CD14-positive monocyte (primary cell): ENCODE measurements at regions not wholly inside any gene's neighbourhood (a gene's known extent, or its start where the extent isn't known, plus 50 kb on each side); places are given as distances from the start of the nearest gene placed in this dataset.

Experiments used
- DNase-seq, 3 donors: peaks; one replicate each; pipeline ENCODE4 v3.0.0-alpha.2; 2011 to 2022
- H2AFZ ChIP-seq: 2 replicates; pipeline ENCODE4 v1.6.0; 2012; ENCODE audit warnings: mild to moderate bottlenecking, low read depth, low read length, inconsistent platforms; ENCODE audit not compliant: insufficient read depth, poor library complexity, severe bottlenecking
- H3K27ac ChIP-seq, 2 donors: 1 replicate in 1 of 2; 2 replicates in 1 of 2; pipeline ENCODE4 v1.5.1; 2012 to 2013; ENCODE audit warnings: low read length in 2 of 2, control low read depth in 1 of 2, inconsistent platforms in 1 of 2, low read depth in 1 of 2, mild to moderate bottlenecking in 1 of 2
- H3K27me3 ChIP-seq, 2 donors: one replicate each; pipeline versions ENCODE4 v1.6.0 to v1.6.1; 2011 to 2013; ENCODE audit warnings: low read length in 2 of 2; ENCODE audit not compliant: control insufficient read depth in 2 of 2, insufficient read depth in 2 of 2
- H3K36me3 ChIP-seq, 2 donors: replicated peaks in 1 of 2; 1 replicate in 1 of 2; 2 replicates in 1 of 2; pipeline versions ENCODE4 v1.5.1 to v1.6.1; 2012 to 2013; ENCODE audit warnings: low read length in 2 of 2, control low read depth in 1 of 2, inconsistent platforms in 1 of 2, mild to moderate bottlenecking in 1 of 2; ENCODE audit not compliant: insufficient read depth in 2 of 2, control insufficient read depth in 1 of 2
- H3K4me1 ChIP-seq, 2 donors: 1 replicate in 1 of 2; 2 replicates in 1 of 2; pipeline versions ENCODE4 v1.5.1 to v1.6.1; 2012 to 2013; ENCODE audit warnings: low read length in 2 of 2, control low read depth in 1 of 2, inconsistent platforms in 1 of 2, mild to moderate bottlenecking in 1 of 2, moderate library complexity in 1 of 2; ENCODE audit not compliant: insufficient read depth in 2 of 2, control insufficient read depth in 1 of 2
- H3K4me2 ChIP-seq: replicated peaks from 2 replicates; pipeline ENCODE3; 2012; ENCODE audit warnings: low read length, moderate library complexity, mild to moderate bottlenecking; ENCODE audit not compliant: poor library complexity, severe bottlenecking; ENCODE audit errors: extremely low read depth
- H3K4me3 ChIP-seq, 3 experiments: fragments of 200-600 bp in 1 of 3; sonication (generic) in 1 of 3; replicated peaks in 1 of 3; 1 replicate in 2 of 3; 2 replicates in 1 of 3; pipeline ENCODE4 v1.5.1; 2011 to 2013; ENCODE audit warnings: low read length in 3 of 3, mild to moderate bottlenecking in 3 of 3, control low read depth in 2 of 3, low read depth in 2 of 3, inconsistent platforms in 1 of 3, moderate library complexity in 1 of 3
- H3K79me2 ChIP-seq: 2 replicates; pipeline ENCODE4 v1.6.0; 2012; ENCODE audit warnings: mild to moderate bottlenecking, control low read depth, inconsistent platforms, low read length, moderate library complexity; ENCODE audit not compliant: insufficient read depth
- H3K9ac ChIP-seq: 2 replicates; pipeline ENCODE4 v1.6.0; 2017; ENCODE audit warnings: low read length, mild to moderate bottlenecking; ENCODE audit not compliant: insufficient read depth, poor library complexity, severe bottlenecking
- H3K9me3 ChIP-seq, 2 donors: replicated peaks in 1 of 2; 1 replicate in 1 of 2; 2 replicates in 1 of 2; pipeline versions ENCODE4 v1.5.1 to v1.6.1; 2012 to 2013; ENCODE audit warnings: low read length in 2 of 2, control low read depth in 1 of 2; ENCODE audit not compliant: control insufficient read depth in 1 of 2, insufficient read depth in 1 of 2
- H4K20me1 ChIP-seq: 2 replicates; pipeline ENCODE4 v1.6.0; 2012; ENCODE audit warnings: mild to moderate bottlenecking, low read length, control low read depth, moderate library complexity; ENCODE audit not compliant: insufficient read depth
- H3K27ac Mint-ChIP-seq, 7 donors: one replicate each; pipeline ENCODE4 v1.8.0; 2020; ENCODE audit warnings: mild to moderate bottlenecking in 7 of 7, mixed read lengths in 7 of 7, moderate library complexity in 6 of 7, inconsistent platforms in 2 of 7
- H3K27me3 Mint-ChIP-seq, 3 donors: one replicate each; pipeline ENCODE4 v1.8.0; 2021 to 2022; ENCODE audit warnings: low read depth in 3 of 3, mild to moderate bottlenecking in 3 of 3, mixed read lengths in 3 of 3, moderate library complexity in 3 of 3, inconsistent platforms in 1 of 3
- H3K36me3 Mint-ChIP-seq, 2 donors: one replicate each; pipeline ENCODE4 v1.8.0; 2020; ENCODE audit warnings: mixed read lengths in 2 of 2, inconsistent platforms in 1 of 2, mild to moderate bottlenecking in 1 of 2
- H3K4me1 Mint-ChIP-seq: one replicate; pipeline ENCODE4 v1.8.0; 2020; ENCODE audit warnings: mild to moderate bottlenecking, mixed read lengths
- H3K4me3 Mint-ChIP-seq, 2 donors: one replicate each; pipeline ENCODE4 v1.8.0; 2020; ENCODE audit warnings: mild to moderate bottlenecking in 2 of 2, mixed read lengths in 2 of 2, moderate library complexity in 1 of 2
- H3K9me3 Mint-ChIP-seq, 7 donors: one replicate each; pipeline ENCODE4 v1.8.0; 2020 to 2022; ENCODE audit warnings: mixed read lengths in 7 of 7, mild to moderate bottlenecking in 6 of 7, moderate library complexity in 6 of 7, inconsistent platforms in 2 of 7
- WGBS: methylation state at CpG from one replicate; pipeline ENCODE4 v1.1.5; 2013; ENCODE audit warnings: missing lambda C conversion rate; ENCODE audit not compliant: insufficient coverage; 5-methylcytosine and 5-hydroxymethylcytosine counted together
- intact Hi-C, 2 donors: fragments of 100-400 bp; cut with micrococcal nuclease; formaldehyde crosslinking; loops; one replicate each; pipeline versions ENCODE4 v1.15.0 to v1.15.1; 2023
- TF ChIP-seq, protein P1 (sequence below): fragments of 200-600 bp; IDR thresholded peaks from one replicate; pipeline ENCODE4 v1.8.0; 2022; ENCODE audit warnings: antibody characterized with exemption, mild to moderate bottlenecking

DNA sequence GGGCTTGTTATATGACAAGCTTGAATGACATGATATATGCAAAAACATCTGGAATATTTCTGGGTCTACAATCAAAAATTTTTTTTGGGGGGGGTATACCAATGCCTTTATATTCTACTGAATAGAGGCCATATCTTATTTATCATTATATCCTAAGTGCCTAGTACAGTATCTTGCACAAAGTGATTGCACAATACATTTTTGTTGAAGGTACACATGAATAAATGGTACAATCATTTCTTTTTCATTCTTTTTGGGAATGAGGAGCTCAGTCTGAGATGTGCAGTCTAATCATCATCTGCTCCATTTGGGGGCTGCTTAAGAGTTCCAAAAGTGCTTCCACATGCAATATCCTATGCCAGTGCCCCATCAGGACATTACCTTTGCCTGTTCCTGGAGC, 214.6 kb downstream of the KIF20B start:
- Histone ChIP-seq H3K27me3 (no peaks in the 10 kb centered on the region), H3K36me3 (no peaks in the 10 kb centered on the region), H3K4me3 (no peak overlapping the region), H3K4me2 (no peak overlapping the region), H4K20me1 (no peaks in the 10 kb centered on the region), H3K9me3 (no peaks in the 10 kb centered on the region), H3K9ac (no peak overlapping the region), H3K4me1 (peaks cover 35 to 36% of the 10 kb centered on the region in 2 donors), H3K27ac (no peak overlapping the region), H3K79me2 (no peaks in the 10 kb centered on the region), H2AFZ (no peak overlapping the region)
- TF ChIP-seq, protein P1, sequence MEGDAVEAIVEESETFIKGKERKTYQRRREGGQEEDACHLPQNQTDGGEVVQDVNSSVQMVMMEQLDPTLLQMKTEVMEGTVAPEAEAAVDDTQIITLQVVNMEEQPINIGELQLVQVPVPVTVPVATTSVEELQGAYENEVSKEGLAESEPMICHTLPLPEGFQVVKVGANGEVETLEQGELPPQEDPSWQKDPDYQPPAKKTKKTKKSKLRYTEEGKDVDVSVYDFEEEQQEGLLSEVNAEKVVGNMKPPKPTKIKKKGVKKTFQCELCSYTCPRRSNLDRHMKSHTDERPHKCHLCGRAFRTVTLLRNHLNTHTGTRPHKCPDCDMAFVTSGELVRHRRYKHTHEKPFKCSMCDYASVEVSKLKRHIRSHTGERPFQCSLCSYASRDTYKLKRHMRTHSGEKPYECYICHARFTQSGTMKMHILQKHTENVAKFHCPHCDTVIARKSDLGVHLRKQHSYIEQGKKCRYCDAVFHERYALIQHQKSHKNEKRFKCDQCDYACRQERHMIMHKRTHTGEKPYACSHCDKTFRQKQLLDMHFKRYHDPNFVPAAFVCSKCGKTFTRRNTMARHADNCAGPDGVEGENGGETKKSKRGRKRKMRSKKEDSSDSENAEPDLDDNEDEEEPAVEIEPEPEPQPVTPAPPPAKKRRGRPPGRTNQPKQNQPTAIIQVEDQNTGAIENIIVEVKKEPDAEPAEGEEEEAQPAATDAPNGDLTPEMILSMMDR = no peak
- no peak overlapping the region for H3K4me3 Mint-ChIP-seq
- intact Hi-C loops = no loop called here
- H3K9me3 Mint-ChIP-seq = peaks cover 0 to 2% (median 0%) of the 10 kb centered on the region in 7 donors
- peaks cover 0 to 3% (median 0%) of the 10 kb centered on the region in 3 donors for H3K27me3 Mint-ChIP-seq
- peaks cover 32% of the 10 kb centered on the region for H3K4me1 Mint-ChIP-seq
- DNase-seq = no peak
- H3K36me3 Mint-ChIP-seq = peaks cover 0 to 3% of the 10 kb centered on the region in 2 donors
- H3K27ac Mint-ChIP-seq = no peak overlapping the region

DNA sequence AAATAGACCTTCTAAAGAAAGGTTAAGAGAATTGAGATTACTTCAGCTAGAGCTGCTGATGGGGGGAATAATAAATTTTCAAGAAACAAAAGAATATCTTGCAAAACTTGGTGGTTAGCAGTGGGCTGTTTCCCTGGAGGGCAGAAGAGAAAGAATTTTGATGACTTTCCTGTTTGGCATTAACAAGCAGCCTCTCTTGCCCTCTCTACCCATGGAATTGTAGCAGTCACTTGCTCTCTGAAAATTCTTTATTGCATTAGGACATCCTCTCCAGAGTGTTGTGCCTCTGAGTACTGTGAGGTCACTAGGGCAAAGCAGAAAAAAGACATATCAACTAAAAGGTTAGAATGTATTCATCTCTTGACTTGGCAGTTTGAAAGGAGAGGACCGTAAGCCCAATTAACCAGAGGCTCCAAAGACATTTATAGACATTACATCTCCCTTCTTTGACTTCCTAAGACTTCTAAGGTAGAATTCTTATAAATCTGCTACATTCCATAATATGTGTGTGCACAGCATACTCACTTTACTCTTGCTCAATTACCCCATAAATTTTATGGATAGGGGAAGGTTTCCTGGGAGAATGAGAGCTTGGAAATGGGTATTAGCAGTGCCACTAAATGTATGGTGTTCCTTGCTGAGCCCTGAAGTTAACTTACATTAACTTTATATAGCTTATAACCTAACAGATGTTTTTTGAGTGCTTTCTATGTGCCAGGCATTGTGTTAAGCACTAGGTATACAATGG, 215.3 kb downstream of the KIF20B start:
- H3K4me1 Mint-ChIP-seq = peaks cover 26% of the 10 kb centered on the region
- TF ChIP-seq, protein P1 = no peak

More for the DNA sequence above, 215.3 kb downstream of the KIF20B start:
- no CpG with 5 or more reads among the region's 1 CpG for WGBS
- H3K27ac Mint-ChIP-seq = no peak overlapping the region
- H3K36me3 ChIP-seq = no peaks in the 10 kb centered on the region
- peaks cover 29% of the 10 kb centered on the region in 2 donors for H3K4me1 ChIP-seq
- peaks cover 0 to 2% (median 0%) of the 10 kb centered on the region in 7 donors for H3K9me3 Mint-ChIP-seq
- no peaks in the 10 kb centered on the region for H3K27me3 ChIP-seq
- no peak overlapping the region for H3K9ac ChIP-seq
- H3K4me3 Mint-ChIP-seq = no peak overlapping the region
- H3K27ac ChIP-seq = no peak overlapping the region
- no peak overlapping the region for H3K4me2 ChIP-seq
- H2AFZ ChIP-seq = no peak overlapping the region
- H4K20me1 ChIP-seq = no peaks in the 10 kb centered on the region
- H3K9me3 ChIP-seq = no peaks in the 10 kb centered on the region
- intact Hi-C loops = no loop called here
- H3K79me2 ChIP-seq = no peaks in the 10 kb centered on the region
- peaks cover 0 to 3% of the 10 kb centered on the region in 2 donors for H3K36me3 Mint-ChIP-seq
- no peak overlapping the region for H3K4me3 ChIP-seq
- no peak for DNase-seq
- H3K27me3 Mint-ChIP-seq = peaks cover 0 to 3% (median 0%) of the 10 kb centered on the region in 3 donors
